Stimulated activated naive CD8-positive, alpha-beta T cell treated with anti-CD3 and anti-CD28 coated beads, Interleukin-15, amount 100 ng/mL, for 72 hours (primary cell): ENCODE measurements at regions not wholly inside any gene's neighbourhood (a gene's known extent, or its start where the extent isn't known, plus 50 kb on each side); places are given as distances from the start of the nearest gene placed in this dataset.
A peak's percentile ranks its signal among the peaks of the same experiment; 100 is the strongest.

ENCODE experiments used
- ATAC-seq: fragments of 150-1000 bp; cut with Tn5 transposase; 2 replicates; pipeline ENCODE4 v1.10.0; 2021; ENCODE audit warnings: mild to moderate bottlenecking, moderate library complexity
- DNase-seq, 2 donors: peaks; one replicate each; pipeline ENCODE4 v3.0.0; 2021 to 2022
- H3K27ac Mint-ChIP-seq, 2 donors: one replicate each; pipeline ENCODE4 v1.8.0; 2022; ENCODE audit warnings: mild to moderate bottlenecking in 2 of 2, mixed read lengths in 2 of 2, moderate library complexity in 2 of 2
- H3K27me3 Mint-ChIP-seq: one replicate; pipeline ENCODE4 v1.8.0; 2022; ENCODE audit warnings: mixed read lengths
- H3K4me1 Mint-ChIP-seq: one replicate; pipeline ENCODE4 v1.8.0; 2022; ENCODE audit warnings: mild to moderate bottlenecking, mixed read lengths
- H3K4me3 Mint-ChIP-seq, 2 donors: one replicate each; pipeline ENCODE4 v1.8.0; 2022; ENCODE audit warnings: mild to moderate bottlenecking in 2 of 2, mixed read lengths in 2 of 2, moderate library complexity in 1 of 2
- H3K9me3 Mint-ChIP-seq, 2 donors: one replicate each; pipeline ENCODE4 v1.8.0; 2022; ENCODE audit warnings: mixed read lengths in 2 of 2

GRCh38 chrY:19168202-19168565 is 394.6 kb upstream of the HSFY2 start:
- H3K4me1 Mint-ChIP-seq: no peaks in the 10 kb centered on the region
- H3K27ac Mint-ChIP-seq: no peak overlapping the region
- no peaks in the 10 kb centered on the region for H3K27me3 Mint-ChIP-seq
- ATAC-seq (no peak), DNase-seq (no peak)
- peaks cover 7 to 14% of the 10 kb centered on the region in 2 donors for H3K9me3 Mint-ChIP-seq
- H3K4me3 Mint-ChIP-seq: no peak overlapping the region

GRCh38 chrY:19167319-19168201 is 394.0 kb upstream of the HSFY2 start:
- H3K4me3 Mint-ChIP-seq: no peak overlapping the region
- no peak for DNase-seq
- H3K9me3 Mint-ChIP-seq: peaks cover 7 to 13% of the 10 kb centered on the region in 2 donors
- H3K27ac Mint-ChIP-seq: no peak overlapping the region
- no peaks in the 10 kb centered on the region for H3K4me1 Mint-ChIP-seq
- no peaks in the 10 kb centered on the region for H3K27me3 Mint-ChIP-seq
- no peak for ATAC-seq

- peaks cover 0 to 18% of the 10 kb centered on the region in 2 donors for H3K9me3 Mint-ChIP-seq
- no peaks in the 10 kb centered on the region for H3K27me3 Mint-ChIP-seq
- ATAC-seq (no peak), DNase-seq (no peak)
- H3K27ac Mint-ChIP-seq: no peak overlapping the region
- peaks cover 6% of the 10 kb centered on the region for H3K4me1 Mint-ChIP-seq
- H3K4me3 Mint-ChIP-seq: no peak overlapping the region
These were observed 375.2 kb upstream of the HSFY2 start for GRCh38 chrY:19148783-19149182.

- ATAC-seq: no peak
- H3K9me3 Mint-ChIP-seq: peaks cover 0 to 18% of the 10 kb centered on the region in 2 donors
- H3K4me1 Mint-ChIP-seq: peaks cover 8% of the 10 kb centered on the region
- no peaks in the 10 kb centered on the region for H3K27me3 Mint-ChIP-seq
- no peak overlapping the region for H3K27ac Mint-ChIP-seq
- H3K4me3 Mint-ChIP-seq: no peak overlapping the region
- DNase-seq: no peak
These were observed 372.8 kb upstream of the HSFY2 start for GRCh38 chrY:19146296-19146695.

- Mint-ChIP-seq H3K27me3 (peaks cover 21% of the 10 kb centered on the region), H3K4me1 (peaks cover 26% of the 10 kb centered on the region), H3K27ac (no peak overlapping the region), H3K4me3 (no peak overlapping the region), H3K9me3 (peaks cover 0 to 20% of the 10 kb centered on the region in 2 donors)
- DNase-seq (no peak), ATAC-seq (no peak)
These were observed 368.6 kb upstream of the HSFY2 start for GRCh38 chrY:19142093-19142492.

- no peak overlapping the region for H3K4me3 Mint-ChIP-seq
- DNase-seq (peak; percentile 6 to 33), ATAC-seq (peak; percentile 80)
- H3K27me3 Mint-ChIP-seq: peaks cover 21% of the 10 kb centered on the region
- H3K9me3 Mint-ChIP-seq: peaks cover 0 to 5% of the 10 kb centered on the region in 2 donors
- peaks cover 26% of the 10 kb centered on the region for H3K4me1 Mint-ChIP-seq
- H3K27ac Mint-ChIP-seq: no peak overlapping the region
These were observed 366.9 kb upstream of the HSFY2 start for GRCh38 chrY:19140285-19140920.

GRCh38 chrY:19134426-19134825 is 360.9 kb upstream of the HSFY2 start:
- Mint-ChIP-seq H3K4me1 (peaks cover 19% of the 10 kb centered on the region), H3K27me3 (peaks cover 19% of the 10 kb centered on the region), H3K27ac (no peak overlapping the region), H3K9me3 (peaks cover 0 to 3% of the 10 kb centered on the region in 2 donors), H3K4me3 (no peak overlapping the region)
- no peak for ATAC-seq
- DNase-seq: no peak

- peaks cover 14% of the 10 kb centered on the region for H3K4me1 Mint-ChIP-seq
- H3K4me3 Mint-ChIP-seq: peak overlapping the region in 1 of 2 donors; percentile 28
- H3K27me3 Mint-ChIP-seq: peaks cover 8% of the 10 kb centered on the region
- no peaks in the 10 kb centered on the region for H3K9me3 Mint-ChIP-seq
- ATAC-seq: peak; percentile 95
- DNase-seq: peak; percentile 25 to 68
- H3K27ac Mint-ChIP-seq: peak overlapping the region in 1 of 2 donors; percentile 83
These were observed 357.2 kb upstream of the HSFY2 start for GRCh38 chrY:19130569-19131358.

- no peak overlapping the region for H3K27ac Mint-ChIP-seq
- ATAC-seq (no peak), DNase-seq (no peak)
- H3K4me3 Mint-ChIP-seq: no peak overlapping the region
- peaks cover 16% of the 10 kb centered on the region for H3K27me3 Mint-ChIP-seq
- H3K9me3 Mint-ChIP-seq: peaks cover 0 to under 1% of the 10 kb centered on the region in 2 donors
- peaks cover 14% of the 10 kb centered on the region for H3K4me1 Mint-ChIP-seq
These were observed 353.4 kb upstream of the HSFY2 start for GRCh38 chrY:19126889-19127288.

GRCh38 chrY:19124609-19125008 is 351.1 kb upstream of the HSFY2 start:
- DNase-seq (no peak), ATAC-seq (no peak)
- Mint-ChIP-seq H3K4me1 (no peaks in the 10 kb centered on the region), H3K9me3 (peaks cover 0 to 5% of the 10 kb centered on the region in 2 donors), H3K27me3 (peaks cover 16% of the 10 kb centered on the region), H3K4me3 (no peak overlapping the region), H3K27ac (no peak overlapping the region)

GRCh38 chrY:19122450-19122849 is 348.9 kb upstream of the HSFY2 start:
- Mint-ChIP-seq H3K4me1 (no peaks in the 10 kb centered on the region), H3K4me3 (no peak overlapping the region), H3K9me3 (peaks cover 5 to 8% of the 10 kb centered on the region in 2 donors), H3K27me3 (peaks cover 12% of the 10 kb centered on the region), H3K27ac (no peak overlapping the region)
- no peak for DNase-seq
- ATAC-seq: no peak

- Mint-ChIP-seq H3K27me3 (peaks cover 11% of the 10 kb centered on the region), H3K27ac (no peak overlapping the region), H3K9me3 (peaks cover 8 to 18% of the 10 kb centered on the region in 2 donors), H3K4me3 (no peak overlapping the region), H3K4me1 (no peaks in the 10 kb centered on the region)
- no peak for DNase-seq
- ATAC-seq: no peak
These were observed 324.8 kb upstream of the HSFY2 start for GRCh38 chrY:19098349-19098748.

- H3K4me3 Mint-ChIP-seq: no peak overlapping the region
- no peak for DNase-seq
- H3K27ac Mint-ChIP-seq: no peak overlapping the region
- peaks cover 14% of the 10 kb centered on the region for H3K27me3 Mint-ChIP-seq
- H3K4me1 Mint-ChIP-seq: no peaks in the 10 kb centered on the region
- H3K9me3 Mint-ChIP-seq: peaks cover 0 to 8% of the 10 kb centered on the region in 2 donors
- ATAC-seq: no peak
These were observed 321.9 kb upstream of the HSFY2 start for GRCh38 chrY:19095460-19095859.

- no peak overlapping the region for H3K27ac Mint-ChIP-seq
- H3K4me3 Mint-ChIP-seq: no peak overlapping the region
- ATAC-seq (no peak), DNase-seq (no peak)
- no peaks in the 10 kb centered on the region for H3K9me3 Mint-ChIP-seq
- H3K27me3 Mint-ChIP-seq: no peaks in the 10 kb centered on the region
- no peaks in the 10 kb centered on the region for H3K4me1 Mint-ChIP-seq
These were observed 309.5 kb upstream of the HSFY2 start for GRCh38 chrY:19083006-19083405.

- H3K4me1 Mint-ChIP-seq: peaks cover 6% of the 10 kb centered on the region
- no peaks in the 10 kb centered on the region for H3K9me3 Mint-ChIP-seq
- no peaks in the 10 kb centered on the region for H3K27me3 Mint-ChIP-seq
- peak in 1 of 2 donors; percentile 65 for DNase-seq
- H3K4me3 Mint-ChIP-seq: peak overlapping the region; percentile 94 to 99
- H3K27ac Mint-ChIP-seq: peak overlapping the region; percentile 90 to 98
- peak; percentile 57 for ATAC-seq
These were observed 304.2 kb upstream of the HSFY2 start for GRCh38 chrY:19077698-19078113.
